ENCODE measurements at regions not wholly inside any gene's neighbourhood (a gene's known extent, or its start where the extent isn't known, plus 50 kb on each side); places are given as distances from the start of the nearest gene placed in this dataset.

GRCh38 chr14:62216121-62216520 is 453.9 kb downstream of the SNAPC1 start:
- TF ChIP-seq CTCF (IDR thresholded peaks at IDR 0.05): no peak
- no peak for TF ChIP-seq EZH2 (IDR thresholded peaks at IDR 0.05; ENCODE audit: borderline replicate concordance, insufficient read depth, low read depth, low read length, poor library complexity, severe bottlenecking)
